ENCODE measurements at regions not wholly inside any gene's neighbourhood (a gene's known extent, or its start where the extent isn't known, plus 50 kb on each side); places are given as distances from the start of the nearest gene placed in this dataset.

DNA sequence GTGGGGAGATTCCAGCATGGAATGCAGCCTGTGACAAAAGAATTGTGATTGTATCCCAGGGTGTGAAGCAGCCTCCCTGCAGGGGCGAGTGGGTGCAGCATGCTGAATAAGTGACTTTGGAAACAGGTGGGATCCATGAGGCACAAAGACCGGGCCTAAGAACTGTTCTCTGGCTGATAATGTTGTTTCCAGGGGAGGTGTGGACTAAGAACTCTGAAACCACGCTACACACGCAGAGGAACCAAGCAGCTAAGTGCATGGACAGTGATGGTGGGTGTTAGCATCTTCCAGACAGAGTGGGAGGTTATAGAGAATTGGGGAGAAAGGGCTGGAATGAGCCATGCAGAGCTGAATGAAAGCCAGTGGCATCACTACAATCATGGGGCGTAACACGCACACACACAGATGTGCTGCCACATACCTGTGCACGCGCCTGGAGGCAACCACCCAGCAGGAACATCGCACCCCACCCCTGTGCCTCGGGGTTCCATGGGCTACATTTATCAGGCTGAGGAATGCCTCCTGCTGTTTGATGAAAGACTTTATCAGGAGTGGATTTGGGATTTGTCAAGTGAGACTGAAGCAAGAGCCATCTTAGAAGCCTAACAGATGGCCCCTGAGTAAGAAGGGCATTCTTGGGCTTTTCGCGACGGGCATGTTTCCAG is 424.5 kb upstream of the SALL3 start:
- no peak for DNase-seq

DNA sequence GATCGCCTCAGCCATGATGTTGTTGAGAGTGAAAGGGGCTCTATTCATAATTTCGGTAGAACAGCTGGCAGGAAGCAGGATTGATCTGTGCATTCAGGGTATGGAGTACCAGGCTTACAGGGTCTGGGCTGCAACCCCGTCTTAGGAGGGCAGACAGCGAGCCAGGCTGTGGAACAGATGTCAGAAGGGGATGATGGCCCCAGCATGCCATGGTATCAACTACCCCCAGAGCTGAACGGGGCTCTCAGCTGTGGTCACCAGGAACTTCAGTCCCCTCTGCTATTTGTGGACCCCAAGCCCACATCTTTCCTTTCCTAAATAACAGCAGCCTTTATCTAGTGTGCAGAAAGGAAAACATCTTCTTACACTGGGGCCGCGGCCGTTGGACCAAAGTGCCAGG is 422.2 kb upstream of the SALL3 start:
- DNase-seq = no peak

DNA sequence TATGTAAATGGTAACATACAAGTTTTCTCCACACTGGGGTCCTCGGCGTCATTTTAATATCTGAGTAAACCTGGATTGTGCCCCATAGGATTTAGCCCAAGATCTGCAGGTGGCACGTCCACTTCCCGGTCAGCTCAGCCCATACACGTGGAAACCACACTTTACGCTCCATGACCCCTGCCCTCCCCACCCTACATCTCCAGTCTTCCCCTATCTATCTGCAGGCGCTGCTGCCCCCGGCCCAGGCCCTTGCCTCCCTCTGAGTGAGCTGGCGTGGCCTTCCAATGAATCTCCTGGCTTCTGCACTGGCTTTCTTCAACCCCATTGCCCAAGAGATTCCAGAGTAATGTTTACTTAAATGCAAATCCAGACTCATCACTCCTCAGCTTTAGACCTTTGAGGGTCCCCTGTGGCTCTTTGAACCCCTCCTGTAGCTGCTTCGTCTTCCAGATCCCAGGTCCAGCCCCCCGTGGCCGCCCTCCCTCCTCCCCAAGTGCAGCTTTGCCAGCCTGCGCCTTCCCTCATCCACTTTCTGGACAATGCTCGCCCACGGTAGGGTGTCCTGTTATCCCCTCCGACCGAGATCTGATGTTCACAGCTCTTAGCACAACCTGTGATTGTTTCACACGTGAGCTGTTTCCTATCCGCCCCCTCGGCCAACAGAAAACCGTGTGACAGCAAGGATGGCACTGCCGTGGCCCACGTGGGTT is 421.4 kb upstream of the SALL3 start:
- DNase-seq = no peak

GRCh38 chr18:78558948-78559347 is 420.7 kb upstream of the SALL3 start:
- no peak for DNase-seq

- no peak for DNase-seq
Measured at GRCh38 chr18:78559584-78559983, 420.0 kb upstream of the SALL3 start.

DNA sequence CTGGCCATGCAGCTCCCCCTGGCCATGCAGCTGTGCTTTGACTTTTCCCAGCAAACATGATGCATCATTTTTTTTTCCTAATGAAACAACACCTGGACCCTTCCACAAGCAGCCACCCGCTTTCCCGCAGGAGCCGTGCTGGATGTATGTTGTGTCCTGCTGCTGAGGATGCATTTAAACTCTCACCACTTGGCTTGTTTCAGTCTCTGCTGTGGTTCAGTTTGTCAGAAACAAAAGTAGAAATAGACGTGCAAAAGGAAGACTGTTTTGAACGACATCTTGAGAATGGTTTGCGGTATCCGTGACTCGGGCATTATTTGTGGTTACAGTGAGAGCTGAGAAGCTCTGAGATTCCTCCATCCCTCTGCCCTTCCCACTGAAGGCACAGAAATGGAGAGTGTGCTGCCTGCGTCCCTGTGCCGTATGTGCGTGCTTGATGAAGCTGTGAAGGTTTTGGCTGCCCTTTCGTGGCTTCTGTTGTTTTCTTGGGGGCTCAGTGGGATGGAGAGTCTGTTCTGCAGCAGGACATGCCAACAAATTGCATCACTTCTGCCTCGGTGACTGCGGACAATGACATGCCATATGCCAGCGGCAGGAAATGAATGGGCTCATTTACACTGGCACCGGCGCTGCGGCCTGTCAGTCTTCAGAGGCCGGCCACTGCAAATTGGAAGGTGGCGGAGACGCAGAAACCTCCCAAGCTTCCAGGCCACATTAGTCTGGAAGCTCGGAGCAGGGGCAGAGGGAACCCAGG is 417.7 kb upstream of the SALL3 start:
- no peak for DNase-seq

DNA sequence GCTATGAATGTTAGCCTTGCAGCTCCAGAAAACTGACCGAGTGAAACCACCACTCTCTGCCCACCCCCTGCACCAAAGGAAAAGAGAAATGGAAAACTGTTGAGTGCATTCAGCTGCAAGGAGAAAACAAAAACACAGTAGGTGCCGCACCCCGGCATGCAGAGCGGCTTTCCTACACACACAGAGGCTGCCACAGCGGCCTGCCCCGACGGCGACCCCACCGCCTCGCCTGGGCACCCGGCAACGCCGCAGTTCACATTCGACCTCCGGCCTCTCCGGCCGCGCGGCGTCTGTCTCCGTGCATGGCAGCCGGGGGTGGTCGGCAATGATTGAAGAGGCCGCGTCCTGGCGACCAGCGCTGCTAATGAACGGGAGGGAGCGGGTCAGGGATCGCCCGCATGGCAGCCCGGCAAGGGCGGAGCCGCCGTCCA is 417.1 kb upstream of the SALL3 start:
- no peak for DNase-seq

DNA sequence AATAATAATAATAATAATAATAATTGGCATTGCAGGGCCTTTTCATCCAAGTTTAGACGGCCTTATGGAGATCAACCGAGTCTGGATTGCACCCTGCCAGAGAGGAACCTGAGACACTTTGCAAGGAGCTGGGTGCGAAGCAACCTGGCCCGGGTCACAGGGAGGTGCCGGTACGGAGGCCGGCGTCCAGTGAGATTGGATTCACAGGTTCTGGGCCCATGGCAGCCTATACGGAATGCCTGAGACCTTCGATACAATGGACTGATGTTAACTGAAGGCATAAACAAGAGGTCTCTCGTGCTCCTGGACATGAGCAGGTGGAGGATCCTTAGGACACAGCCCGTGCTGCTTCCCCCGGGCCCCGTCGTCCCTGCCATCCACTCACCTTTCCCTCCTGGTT is 416.5 kb upstream of the SALL3 start:
- no peak for DNase-seq

DNA sequence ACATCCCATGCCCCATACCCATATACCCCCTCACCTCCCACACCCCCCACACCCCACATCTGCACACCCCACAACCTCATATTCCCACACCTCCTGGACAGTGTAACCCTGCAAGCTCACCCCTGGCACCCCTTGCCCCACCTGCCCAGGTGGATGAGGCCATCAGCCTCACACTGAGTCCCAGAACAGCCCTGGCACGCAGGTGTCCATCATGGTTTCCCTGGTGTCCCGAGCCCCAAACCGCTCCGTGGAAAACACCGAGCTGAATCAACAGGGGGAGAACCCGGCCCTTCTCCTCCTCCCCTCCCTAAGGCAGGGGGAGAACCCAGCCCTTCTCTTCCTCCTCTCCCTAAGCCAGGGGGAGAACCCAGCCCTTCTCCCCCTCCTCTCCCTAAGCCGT is 415.6 kb upstream of the SALL3 start:
- no peak for DNase-seq

DNA sequence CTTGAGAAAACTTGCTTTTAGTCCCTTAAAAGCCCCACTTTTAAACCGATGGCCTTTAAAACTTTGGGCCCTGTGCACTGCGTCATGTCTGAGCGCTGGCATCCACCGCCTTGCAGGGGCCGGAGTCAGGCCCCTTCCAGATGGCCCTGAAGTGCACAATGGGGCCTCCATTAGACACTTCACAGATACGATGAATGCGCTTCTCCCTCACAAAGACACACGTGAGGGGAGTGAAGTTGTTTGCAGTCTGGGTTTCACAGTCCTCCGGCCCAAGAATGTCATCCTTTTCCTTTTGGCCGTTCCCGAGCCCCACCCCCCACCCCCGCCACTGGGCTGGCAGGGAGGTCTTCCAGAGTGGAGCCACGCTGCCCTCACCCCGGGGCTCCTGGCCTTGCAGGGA is 415.1 kb upstream of the SALL3 start:
- no peak for DNase-seq

- DNase-seq = no peak
Measured at GRCh38 chr18:78565240-78565639, 414.4 kb upstream of the SALL3 start.

DNA sequence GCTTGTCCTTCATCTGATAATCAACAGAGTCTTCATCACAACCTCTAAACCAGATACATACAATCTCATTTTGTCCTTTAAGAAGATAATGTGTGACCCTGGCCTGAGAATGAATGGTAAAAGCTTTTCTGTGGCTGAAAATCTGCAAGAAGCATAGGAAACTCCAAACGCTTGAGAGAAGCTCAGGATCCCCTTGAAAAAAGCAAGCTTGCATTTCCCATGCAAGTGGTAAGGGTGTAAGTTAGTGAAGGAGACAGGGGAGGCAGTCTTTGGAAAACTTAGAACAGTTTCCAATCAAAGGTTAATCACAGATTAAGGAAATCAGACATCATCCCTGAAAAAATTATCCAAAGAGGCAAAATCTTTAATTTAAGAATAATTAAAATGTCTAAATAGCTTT is 413.6 kb upstream of the SALL3 start:
- no peak for DNase-seq

DNA sequence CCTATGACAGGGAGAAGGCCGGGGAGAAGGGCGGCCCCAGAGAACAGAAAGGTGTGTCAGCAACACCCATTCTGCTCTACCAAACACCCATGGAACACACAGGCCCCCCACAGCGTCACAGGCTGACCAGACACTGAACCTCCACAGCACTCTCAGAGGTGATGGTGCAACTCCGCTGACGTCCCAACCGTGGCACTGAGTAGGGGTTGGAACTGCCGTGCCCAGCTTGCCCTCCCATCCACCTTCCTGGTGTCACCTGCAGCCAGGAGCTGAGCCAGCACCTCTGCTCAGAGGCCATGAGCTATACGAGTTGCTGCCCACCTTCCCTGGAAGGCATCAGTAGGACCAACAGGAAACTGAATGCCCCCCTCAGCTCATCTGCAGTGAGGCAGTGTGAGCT is 412.9 kb upstream of the SALL3 start:
- no peak for DNase-seq

- DNase-seq = no peak
Measured at GRCh38 chr18:78571063-78571785, 408.4 kb upstream of the SALL3 start.

DNA sequence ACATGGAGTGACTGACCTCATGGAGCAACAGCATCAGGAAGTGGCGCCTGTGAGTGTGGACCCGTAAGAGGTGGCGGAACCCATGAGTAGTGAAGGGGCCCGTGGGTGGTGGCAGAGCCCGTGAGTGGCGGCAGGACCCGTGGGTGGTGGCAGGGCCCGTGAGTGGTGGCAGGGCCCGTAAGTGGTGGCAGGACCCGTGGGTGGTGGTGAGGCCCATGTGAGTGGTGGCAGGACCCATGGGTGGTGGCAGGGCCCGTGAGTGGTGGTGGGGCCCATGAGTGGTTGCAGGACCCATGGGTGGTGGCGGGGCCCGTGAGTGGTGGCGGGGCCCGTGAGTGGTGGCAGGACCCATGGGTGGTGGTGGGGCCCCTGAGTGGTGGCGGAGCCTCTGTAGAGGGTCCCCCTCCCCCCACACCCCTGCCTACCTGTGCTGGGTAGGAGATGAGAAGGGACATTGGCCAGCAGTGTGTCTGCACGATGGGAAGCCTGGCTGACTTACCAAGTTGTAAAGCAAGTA is 407.7 kb upstream of the SALL3 start:
- DNase-seq = no peak

DNA sequence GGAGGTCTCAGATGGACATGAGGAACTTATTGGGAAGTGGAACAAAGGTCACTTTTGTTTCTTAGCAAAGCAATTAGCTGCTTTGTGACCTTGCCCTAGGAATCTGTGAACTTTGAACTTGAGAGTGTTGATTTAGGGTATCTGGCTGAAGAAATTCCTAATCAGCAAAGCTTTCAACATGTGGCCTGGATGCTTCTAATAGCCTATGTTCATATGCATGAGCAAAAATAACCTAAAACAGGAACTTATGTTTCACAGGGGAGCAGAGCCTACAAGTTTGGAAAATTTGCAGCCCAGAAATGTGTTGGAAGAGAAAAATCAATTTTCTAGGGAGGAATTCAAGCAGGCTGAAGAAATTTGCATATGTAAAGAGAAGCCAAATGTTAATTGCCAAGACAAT is 405.8 kb upstream of the SALL3 start:
- DNase-seq = no peak

- DNase-seq = no peak
Measured at GRCh38 chr18:78576967-78577366, 402.7 kb upstream of the SALL3 start.

- no peak for DNase-seq
Measured at GRCh38 chr18:78579449-78579848, 400.2 kb upstream of the SALL3 start.

- no peak for DNase-seq
Measured at GRCh38 chr18:78579854-78580577, 399.6 kb upstream of the SALL3 start.

DNA sequence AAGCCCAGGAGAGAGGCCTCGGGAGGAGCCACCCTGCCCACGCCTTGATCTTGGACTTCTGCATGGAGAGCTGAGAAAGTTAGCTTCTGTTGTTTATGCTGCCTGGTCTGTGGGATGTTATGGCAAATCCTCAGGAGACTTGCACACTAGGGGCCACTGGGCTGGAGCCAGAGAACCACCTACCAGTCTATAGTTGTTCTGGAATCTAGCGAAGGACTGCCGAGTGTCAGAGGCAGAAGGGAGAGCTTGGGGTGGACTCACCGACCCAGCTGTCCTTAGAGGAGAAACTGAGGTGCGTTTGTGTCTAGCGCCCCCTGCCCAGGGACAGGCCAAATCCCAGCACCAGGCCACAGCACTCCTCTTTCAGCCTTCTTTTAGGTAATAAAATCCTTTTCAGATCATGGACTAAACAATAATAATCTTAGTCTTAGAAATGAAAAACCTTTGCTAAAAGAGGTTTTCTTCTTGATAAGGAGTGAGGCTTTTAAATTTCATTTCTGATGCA is 398.7 kb upstream of the SALL3 start:
- no peak for DNase-seq

GRCh38 chr18:78582181-78582709 is 397.4 kb upstream of the SALL3 start:
- DNase-seq = no peak
